ENCODE measurements at regions not wholly inside any gene's neighbourhood (a gene's known extent, or its start where the extent isn't known, plus 50 kb on each side); places are given as distances from the start of the nearest gene placed in this dataset.

GRCh38 chr2:180443888-180444287, 436.8 kb upstream of the CWC22 start:
- DNase-seq, result no peak

GRCh38 chr2:180442860-180443644, 436.0 kb upstream of the CWC22 start:
- DNase-seq, result no peak

- DNase-seq, result peak; percentile 24
These were observed 412.1 kb upstream of the CWC22 start for GRCh38 chr2:180419212-180419611.

GRCh38 chr2:180416627-180417026, 409.5 kb upstream of the CWC22 start:
- DNase-seq, result no peak

- DNase-seq, result peak; percentile 87
These were observed 406.2 kb upstream of the CWC22 start for GRCh38 chr2:180413336-180413735.

- no peak for DNase-seq
These were observed 405.1 kb upstream of the CWC22 start for GRCh38 chr2:180412219-180412618.

GRCh38 chr2:180411661-180412060, 404.6 kb upstream of the CWC22 start:
- peak; percentile 56 for DNase-seq

- DNase-seq, result no peak
These were observed 399.6 kb upstream of the CWC22 start for GRCh38 chr2:180406687-180407086.

- DNase-seq, result no peak
These were observed 398.4 kb upstream of the CWC22 start for GRCh38 chr2:180405520-180405919.

- peak; percentile 28 for DNase-seq
These were observed 387.2 kb upstream of the CWC22 start for GRCh38 chr2:180394305-180394704.

GRCh38 chr2:180385601-180386201, 378.6 kb upstream of the CWC22 start:
- DNase-seq, result no peak

- DNase-seq, result no peak
These were observed 369.0 kb upstream of the CWC22 start for GRCh38 chr2:180376066-180376465.

GRCh38 chr2:180374502-180375281, 367.6 kb upstream of the CWC22 start:
- no peak for DNase-seq

GRCh38 chr2:180370511-180371205, 363.6 kb upstream of the CWC22 start:
- no peak for DNase-seq

- no peak for DNase-seq
These were observed 361.8 kb upstream of the CWC22 start for GRCh38 chr2:180368881-180369280.

- peak; percentile 36 for DNase-seq
These were observed 360.7 kb upstream of the CWC22 start for GRCh38 chr2:180367815-180368214.

GRCh38 chr2:180366481-180366880, 359.4 kb upstream of the CWC22 start:
- no peak for DNase-seq

GRCh38 chr2:180364719-180365118, 357.6 kb upstream of the CWC22 start:
- DNase-seq, result no peak

- DNase-seq, result no peak
These were observed 353.2 kb upstream of the CWC22 start for GRCh38 chr2:180360283-180360618.

- peak; percentile 89 for DNase-seq
These were observed 352.6 kb upstream of the CWC22 start for GRCh38 chr2:180359522-180360282.

- DNase-seq, result no peak
These were observed 351.4 kb upstream of the CWC22 start for GRCh38 chr2:180358458-180358857.

- peak; percentile 55 for DNase-seq
These were observed 349.6 kb upstream of the CWC22 start for GRCh38 chr2:180356676-180357075.

GRCh38 chr2:180352620-180353019, 345.5 kb upstream of the CWC22 start:
- DNase-seq, result peak; percentile 39
